Fibroblast of lung (primary cell): ENCODE measurements at regions not wholly inside any gene's neighbourhood (a gene's known extent, or its start where the extent isn't known, plus 50 kb on each side); places are given as distances from the start of the nearest gene placed in this dataset.
A peak's percentile ranks its signal among the peaks of the same experiment; 100 is the strongest.

Experiments used
- DNase-seq, 2 donors: peaks; one replicate each; pipeline versions ENCODE4 v3.0.0 to v3.0.0-alpha.2; 2010; ENCODE audit warnings: low read depth in 2 of 2
- H2AFZ ChIP-seq: 2 replicates; pipeline ENCODE4 v1.5.1; 2012; ENCODE audit warnings: low read length, control low read depth, inconsistent platforms
- H3K27ac ChIP-seq: 2 replicates; pipeline ENCODE4 v1.5.1; 2011; ENCODE audit warnings: low read length, control low read depth; ENCODE audit not compliant: insufficient read depth
- H3K27me3 ChIP-seq: 2 replicates; pipeline ENCODE4 v1.5.1; 2011; ENCODE audit warnings: mild to moderate bottlenecking, low read length; ENCODE audit not compliant: control insufficient read depth, insufficient read depth
- H3K36me3 ChIP-seq: 2 replicates; pipeline ENCODE4 v1.5.1; 2011; ENCODE audit warnings: low read length; ENCODE audit not compliant: control insufficient read depth, insufficient read depth
- H3K4me1 ChIP-seq: 2 replicates; pipeline ENCODE4 v1.5.1; 2011; ENCODE audit warnings: low read length; ENCODE audit not compliant: control insufficient read depth, insufficient read depth; ENCODE audit errors: extremely low read depth
- H3K4me2 ChIP-seq: 2 replicates; pipeline ENCODE4 v1.5.1; 2011; ENCODE audit warnings: low read length, control low read depth; ENCODE audit not compliant: insufficient read depth; ENCODE audit errors: extremely low read depth
- H3K4me3 ChIP-seq, 4 experiments: fragments of 200-600 bp in 1 of 4; sonication (generic) in 1 of 4; replicated peaks in 1 of 4; 2 replicates each; pipeline ENCODE4 v1.5.1; 2011 to 2016; ENCODE audit warnings: low read length in 4 of 4, low read depth in 3 of 4, mild to moderate bottlenecking in 3 of 4, control low read depth in 2 of 4, inconsistent platforms in 1 of 4, mixed read lengths in 1 of 4; ENCODE audit not compliant: insufficient read depth in 1 of 4; ENCODE audit errors: control extremely low read depth in 1 of 4
- H3K79me2 ChIP-seq: 2 replicates; pipeline ENCODE4 v1.5.1; 2012; ENCODE audit warnings: mild to moderate bottlenecking, low read length, inconsistent platforms; ENCODE audit not compliant: control insufficient read depth, insufficient read depth
- H3K9ac ChIP-seq: 2 replicates; pipeline ENCODE4 v1.5.1; 2011; ENCODE audit warnings: mild to moderate bottlenecking, low read length, control low read depth; ENCODE audit not compliant: insufficient read depth
- H3K9me3 ChIP-seq: 2 replicates; pipeline ENCODE4 v1.5.1; 2012; ENCODE audit warnings: low read depth, low read length; ENCODE audit not compliant: control insufficient read depth, insufficient read depth
- H4K20me1 ChIP-seq: 2 replicates; pipeline ENCODE4 v1.5.1; 2011; ENCODE audit warnings: low read length; ENCODE audit not compliant: control insufficient read depth, insufficient read depth; ENCODE audit errors: extremely low read depth
- CTCF ChIP-seq, 2 donors: IDR thresholded peaks in 1 of 2; conservative IDR thresholded peaks in 1 of 2; 1 replicate in 1 of 2; 2 replicates in 1 of 2; pipeline ENCODE4 v1.5.1; 2011 to 2012; ENCODE audit warnings: low read length in 2 of 2, control low read depth in 1 of 2, inconsistent platforms in 1 of 2, low read depth in 1 of 2, mild to moderate bottlenecking in 1 of 2
- EZH2 ChIP-seq: IDR thresholded peaks from 2 replicates; pipeline ENCODE4 v1.5.1; 2012; ENCODE audit warnings: low read length, control low read depth, mild to moderate bottlenecking; ENCODE audit errors: missing control alignments

GRCh38 chr3:31370380-31370666 is 162.4 kb upstream of the STT3B start:
- H3K79me2 ChIP-seq = no peaks in the 10 kb centered on the region
- H3K9ac ChIP-seq = no peak overlapping the region
- TF ChIP-seq CTCF (conservative IDR thresholded peaks at IDR 0.05 in 1 of 2, IDR thresholded peaks at IDR 0.05 in 1 of 2; ENCODE audit: low read depth in 1 of 2, low read length in 2 of 2) (no peak), EZH2 (no peak)
- no peaks in the 10 kb centered on the region for H3K36me3 ChIP-seq
- H4K20me1 ChIP-seq = no peaks in the 10 kb centered on the region
- no peaks in the 10 kb centered on the region for H3K27me3 ChIP-seq
- no peaks in the 10 kb centered on the region for H3K4me1 ChIP-seq
- no peak for DNase-seq
- no peak overlapping the region for H3K4me3 ChIP-seq
- no peak overlapping the region for H3K4me2 ChIP-seq
- no peaks in the 10 kb centered on the region for H3K9me3 ChIP-seq
- no peak overlapping the region for H3K27ac ChIP-seq
- no peak overlapping the region for H2AFZ ChIP-seq

- no peaks in the 10 kb centered on the region for H3K79me2 ChIP-seq
- H3K27ac ChIP-seq = no peak overlapping the region
- no peaks in the 10 kb centered on the region for H3K27me3 ChIP-seq
- H3K4me2 ChIP-seq = no peak overlapping the region
- H3K9me3 ChIP-seq = no peaks in the 10 kb centered on the region
- no peaks in the 10 kb centered on the region for H4K20me1 ChIP-seq
- H3K36me3 ChIP-seq = no peaks in the 10 kb centered on the region
- no peak overlapping the region for H2AFZ ChIP-seq
- no peaks in the 10 kb centered on the region for H3K4me1 ChIP-seq
- H3K9ac ChIP-seq = no peak overlapping the region
- H3K4me3 ChIP-seq = no peak overlapping the region
- TF ChIP-seq EZH2 = no peak
- TF ChIP-seq CTCF (conservative IDR thresholded peaks at IDR 0.05 in 1 of 2, IDR thresholded peaks at IDR 0.05 in 1 of 2; ENCODE audit: low read depth in 1 of 2, low read length in 2 of 2) = no peak
- DNase-seq = peak in 1 of 2 donors; percentile 13
Measured at GRCh38 chr3:31370681-31371080, 162.0 kb upstream of the STT3B start.

GRCh38 chr3:31371484-31372177 is 161.1 kb upstream of the STT3B start:
- Histone ChIP-seq H2AFZ (no peak overlapping the region), H3K9me3 (no peaks in the 10 kb centered on the region), H3K27ac (no peak overlapping the region), H3K4me1 (no peaks in the 10 kb centered on the region), H3K36me3 (no peaks in the 10 kb centered on the region), H4K20me1 (no peaks in the 10 kb centered on the region), H3K27me3 (no peaks in the 10 kb centered on the region), H3K4me3 (no peak overlapping the region), H3K9ac (no peak overlapping the region), H3K79me2 (no peaks in the 10 kb centered on the region), H3K4me2 (no peak overlapping the region)
- TF ChIP-seq CTCF (conservative IDR thresholded peaks at IDR 0.05 in 1 of 2, IDR thresholded peaks at IDR 0.05 in 1 of 2; ENCODE audit: low read depth in 1 of 2, low read length in 2 of 2) (no peak), EZH2 (no peak)
- peak in 1 of 2 donors; percentile 21 for DNase-seq
